Glutamatergic neuron (in vitro differentiated cells): ENCODE measurements at regions not wholly inside any gene's neighbourhood (a gene's known extent, or its start where the extent isn't known, plus 50 kb on each side); places are given as distances from the start of the nearest gene placed in this dataset.

ENCODE experiments used
- DNase-seq: peaks from one replicate; pipeline ENCODE4 v3.0.0; 2022
- H3K27ac Mint-ChIP-seq: one replicate; pipeline ENCODE4 v1.8.0; 2020; ENCODE audit warnings: mild to moderate bottlenecking, mixed read lengths, inconsistent platforms; ENCODE audit not compliant: unreplicated experiment
- H3K27me3 Mint-ChIP-seq: one replicate; pipeline ENCODE4 v1.8.0; 2020; ENCODE audit warnings: mild to moderate bottlenecking, moderate library complexity, mixed read lengths, inconsistent platforms; ENCODE audit not compliant: unreplicated experiment
- H3K36me3 Mint-ChIP-seq: one replicate; pipeline ENCODE4 v1.8.0; 2020; ENCODE audit warnings: mild to moderate bottlenecking, mixed read lengths, inconsistent platforms; ENCODE audit not compliant: unreplicated experiment
- H3K4me1 Mint-ChIP-seq: one replicate; pipeline ENCODE4 v1.8.0; 2020; ENCODE audit warnings: mild to moderate bottlenecking, low read depth, mixed read lengths, inconsistent platforms; ENCODE audit not compliant: unreplicated experiment
- H3K4me3 Mint-ChIP-seq: one replicate; pipeline ENCODE4 v1.8.0; 2020; ENCODE audit warnings: mild to moderate bottlenecking, mixed read lengths, inconsistent platforms; ENCODE audit not compliant: unreplicated experiment
- H3K9me3 Mint-ChIP-seq: one replicate; pipeline ENCODE4 v1.8.0; 2020; ENCODE audit warnings: mild to moderate bottlenecking, moderate library complexity, mixed read lengths, inconsistent platforms; ENCODE audit not compliant: unreplicated experiment
- TF ChIP-seq, protein P1 (sequence below): fragments of 200-600 bp; sonication (generic); IDR thresholded peaks from one replicate; pipeline ENCODE4 v1.5.0; 2021; ENCODE audit not compliant: partially characterized antibody, unreplicated experiment

DNA sequence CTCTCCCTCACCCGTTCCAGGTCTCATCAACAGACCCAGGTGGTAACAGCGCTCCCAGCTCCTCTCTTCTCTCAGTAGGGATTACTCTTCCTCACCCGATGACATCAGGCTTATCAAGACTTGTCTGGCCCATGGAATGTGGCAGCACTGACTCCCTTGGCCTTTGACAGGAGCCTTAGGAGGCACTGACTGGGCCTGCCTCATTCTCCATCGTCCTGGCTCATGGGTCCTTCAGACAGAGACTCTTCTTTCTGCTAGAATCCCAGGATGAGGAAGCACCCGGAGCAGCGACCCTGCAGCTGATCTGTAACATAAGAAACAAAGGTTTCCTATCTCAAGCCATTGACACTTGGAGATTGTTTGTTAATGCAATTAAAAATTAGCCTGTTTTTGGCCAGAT is 1063.6 kb downstream of the TBC1D22A start:
- H3K4me3 Mint-ChIP-seq: no peak overlapping the region
- H3K27me3 Mint-ChIP-seq: no peaks in the 10 kb centered on the region
- H3K36me3 Mint-ChIP-seq: no peaks in the 10 kb centered on the region
- no peak overlapping the region for H3K27ac Mint-ChIP-seq
- no peaks in the 10 kb centered on the region for H3K4me1 Mint-ChIP-seq
- H3K9me3 Mint-ChIP-seq: peaks cover 16% of the 10 kb centered on the region
- TF ChIP-seq, protein P1, sequence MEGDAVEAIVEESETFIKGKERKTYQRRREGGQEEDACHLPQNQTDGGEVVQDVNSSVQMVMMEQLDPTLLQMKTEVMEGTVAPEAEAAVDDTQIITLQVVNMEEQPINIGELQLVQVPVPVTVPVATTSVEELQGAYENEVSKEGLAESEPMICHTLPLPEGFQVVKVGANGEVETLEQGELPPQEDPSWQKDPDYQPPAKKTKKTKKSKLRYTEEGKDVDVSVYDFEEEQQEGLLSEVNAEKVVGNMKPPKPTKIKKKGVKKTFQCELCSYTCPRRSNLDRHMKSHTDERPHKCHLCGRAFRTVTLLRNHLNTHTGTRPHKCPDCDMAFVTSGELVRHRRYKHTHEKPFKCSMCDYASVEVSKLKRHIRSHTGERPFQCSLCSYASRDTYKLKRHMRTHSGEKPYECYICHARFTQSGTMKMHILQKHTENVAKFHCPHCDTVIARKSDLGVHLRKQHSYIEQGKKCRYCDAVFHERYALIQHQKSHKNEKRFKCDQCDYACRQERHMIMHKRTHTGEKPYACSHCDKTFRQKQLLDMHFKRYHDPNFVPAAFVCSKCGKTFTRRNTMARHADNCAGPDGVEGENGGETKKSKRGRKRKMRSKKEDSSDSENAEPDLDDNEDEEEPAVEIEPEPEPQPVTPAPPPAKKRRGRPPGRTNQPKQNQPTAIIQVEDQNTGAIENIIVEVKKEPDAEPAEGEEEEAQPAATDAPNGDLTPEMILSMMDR: no peak
- DNase-seq: no peak

DNA sequence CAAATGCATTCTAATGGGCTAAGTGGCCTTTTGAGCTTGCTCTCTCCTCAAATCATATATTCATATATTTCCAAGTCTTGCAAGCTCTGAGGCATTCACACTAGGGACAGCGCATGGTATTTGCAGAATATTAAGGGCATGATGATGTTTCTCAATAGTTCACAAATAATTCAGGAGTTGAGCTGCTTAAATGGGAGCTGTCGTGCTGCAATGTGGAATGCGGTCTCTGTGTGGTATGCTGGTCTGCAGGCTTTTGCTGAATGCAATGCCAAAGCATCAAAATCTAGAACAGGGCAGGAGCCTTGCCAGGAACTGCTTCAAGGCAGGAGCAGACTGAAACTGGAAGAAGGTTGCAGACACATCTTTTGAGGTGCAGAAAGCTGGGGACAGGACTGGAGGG is 1060.0 kb downstream of the TBC1D22A start:
- peaks cover 3% of the 10 kb centered on the region for H3K36me3 Mint-ChIP-seq
- H3K27me3 Mint-ChIP-seq: peaks cover 2% of the 10 kb centered on the region
- H3K4me3 Mint-ChIP-seq: no peak overlapping the region
- H3K27ac Mint-ChIP-seq: no peak overlapping the region
- H3K4me1 Mint-ChIP-seq: no peaks in the 10 kb centered on the region
- H3K9me3 Mint-ChIP-seq: peaks cover 8% of the 10 kb centered on the region
- DNase-seq: no peak
- TF ChIP-seq, protein P1: no peak

- no peak overlapping the region for H3K27ac Mint-ChIP-seq
- peaks cover 4% of the 10 kb centered on the region for H3K36me3 Mint-ChIP-seq
- no peaks in the 10 kb centered on the region for H3K4me1 Mint-ChIP-seq
- TF ChIP-seq, protein P1: no peak
- no peak overlapping the region for H3K4me3 Mint-ChIP-seq
- peaks cover 15% of the 10 kb centered on the region for H3K9me3 Mint-ChIP-seq
- peaks cover 2% of the 10 kb centered on the region for H3K27me3 Mint-ChIP-seq
- no peak for DNase-seq
Measured at GRCh38 chr22:47818496-47818895, 1056.0 kb downstream of the TBC1D22A start.

GRCh38 chr22:47817380-47817779 is 1054.9 kb downstream of the TBC1D22A start:
- Mint-ChIP-seq H3K4me1 (no peaks in the 10 kb centered on the region), H3K27me3 (peaks cover 2% of the 10 kb centered on the region), H3K9me3 (peaks cover 17% of the 10 kb centered on the region), H3K4me3 (no peak overlapping the region), H3K27ac (no peak overlapping the region), H3K36me3 (peaks cover 4% of the 10 kb centered on the region)
- TF ChIP-seq, protein P1: no peak
- no peak for DNase-seq

GRCh38 chr22:47816863-47817210 is 1054.4 kb downstream of the TBC1D22A start:
- H3K4me1 Mint-ChIP-seq: no peaks in the 10 kb centered on the region
- no peak for DNase-seq
- TF ChIP-seq, protein P1: no peak
- H3K9me3 Mint-ChIP-seq: peaks cover 18% of the 10 kb centered on the region
- H3K4me3 Mint-ChIP-seq: no peak overlapping the region
- no peak overlapping the region for H3K27ac Mint-ChIP-seq
- peaks cover 2% of the 10 kb centered on the region for H3K27me3 Mint-ChIP-seq
- H3K36me3 Mint-ChIP-seq: peaks cover 4% of the 10 kb centered on the region
